ENCODE measurements at regions not wholly inside any gene's neighbourhood (a gene's known extent, or its start where the extent isn't known, plus 50 kb on each side); places are given as distances from the start of the nearest gene placed in this dataset.

GRCh38 chr3:116767726-116768125 lies 58.1 kb downstream of the TUSC7 start:
- no peaks in the 10 kb centered on the region for H3K36me3 ChIP-seq
- H3K4me3 ChIP-seq = no peak overlapping the region
- no peak overlapping the region for H3K27ac ChIP-seq
- no peaks in the 10 kb centered on the region for H3K9me3 ChIP-seq
- in situ Hi-C loops (cut with MboI; ENCODE audit: low sequenced_read_pairs in 4 of 4) = no loop called here
- no peaks in the 10 kb centered on the region for H3K27me3 ChIP-seq
- DNase-seq = no peak
- ATAC-seq = no peak
- TF ChIP-seq CTCF (IDR thresholded peaks at IDR 0.05 in 4 of 5, conservative IDR thresholded peaks at IDR 0.05 in 1 of 5) = no peak
- TF ChIP-seq POLR2A (IDR thresholded peaks at IDR 0.05) = no peak
- intact Hi-C loops (cut with DNase I; ENCODE audit: low total_unique reads) = no loop called here
- no peaks in the 10 kb centered on the region for H3K4me1 ChIP-seq

GRCh38 chr3:116770815-116771450 lies 61.4 kb downstream of the TUSC7 start:
- TF ChIP-seq POLR2A (IDR thresholded peaks at IDR 0.05) (no peak), CTCF (IDR thresholded peaks at IDR 0.05 in 4 of 5, conservative IDR thresholded peaks at IDR 0.05 in 1 of 5) (peak in 4 of 5 experiments; percentile 27 to 52 (median 41))
- H3K27me3 ChIP-seq = no peaks in the 10 kb centered on the region
- intact Hi-C loops (cut with DNase I; ENCODE audit: low total_unique reads) (no loop called here), in situ Hi-C loops (cut with MboI; ENCODE audit: low sequenced_read_pairs in 4 of 4) (no loop called here)
- ATAC-seq (no peak), DNase-seq (peak; percentile 2 to 14)
- H3K27ac ChIP-seq = no peak overlapping the region
- no peaks in the 10 kb centered on the region for H3K9me3 ChIP-seq
- H3K4me1 ChIP-seq = no peaks in the 10 kb centered on the region
- no peak overlapping the region for H3K4me3 ChIP-seq
- no peaks in the 10 kb centered on the region for H3K36me3 ChIP-seq

GRCh38 chr3:116776880-116777785 lies 67.6 kb downstream of the TUSC7 start:
- Histone ChIP-seq H3K4me3 (no peak overlapping the region), H3K27ac (no peak overlapping the region), H3K4me1 (no peaks in the 10 kb centered on the region), H3K9me3 (no peaks in the 10 kb centered on the region), H3K27me3 (no peaks in the 10 kb centered on the region), H3K36me3 (no peaks in the 10 kb centered on the region)
- TF ChIP-seq POLR2A (IDR thresholded peaks at IDR 0.05) (no peak), CTCF (IDR thresholded peaks at IDR 0.05 in 4 of 5, conservative IDR thresholded peaks at IDR 0.05 in 1 of 5) (no peak)
- no peak for ATAC-seq
- no peak for DNase-seq
- in situ Hi-C loops (cut with MboI; ENCODE audit: low sequenced_read_pairs in 4 of 4) = no loop called here
- intact Hi-C loops (cut with DNase I; ENCODE audit: low total_unique reads) = no loop called here

GRCh38 chr3:116785226-116785625 lies 75.6 kb downstream of the TUSC7 start:
- Histone ChIP-seq H3K36me3 (no peaks in the 10 kb centered on the region), H3K27ac (no peak overlapping the region), H3K4me3 (no peak overlapping the region), H3K9me3 (no peaks in the 10 kb centered on the region), H3K27me3 (no peaks in the 10 kb centered on the region), H3K4me1 (no peaks in the 10 kb centered on the region)
- TF ChIP-seq CTCF (IDR thresholded peaks at IDR 0.05 in 4 of 5, conservative IDR thresholded peaks at IDR 0.05 in 1 of 5) = no peak
- TF ChIP-seq POLR2A (IDR thresholded peaks at IDR 0.05) = no peak
- no peak for ATAC-seq
- DNase-seq = no peak
- intact Hi-C loops (cut with DNase I; ENCODE audit: low total_unique reads) = no loop called here
- in situ Hi-C loops (cut with MboI; ENCODE audit: low sequenced_read_pairs in 4 of 4) = no loop called here

All from gastrocnemius medialis (tissue), 4 donors.